ENCODE measurements at regions not wholly inside any gene's neighbourhood (a gene's known extent, or its start where the extent isn't known, plus 50 kb on each side); places are given as distances from the start of the nearest gene placed in this dataset.

- TF ChIP-seq CTCF (conservative IDR thresholded peaks at IDR 0.05; ENCODE audit: low read depth, low read length): no peak
- TF ChIP-seq EZH2 (IDR thresholded peaks at IDR 0.05; ENCODE audit: borderline replicate concordance, low read depth, low read length, poor library complexity, severe bottlenecking): no peak
Observed at GRCh38 chr5:145479857-145480256, 355.3 kb downstream of the PRELID2 start.

Data from A673 (cell line).